ENCODE measurements at regions not wholly inside any gene's neighbourhood (a gene's known extent, or its start where the extent isn't known, plus 50 kb on each side); places are given as distances from the start of the nearest gene placed in this dataset.

- TF ChIP-seq EZH2 (IDR thresholded peaks at IDR 0.05; ENCODE audit: low read length, missing control alignments): no peak
- TF ChIP-seq, protein P1, sequence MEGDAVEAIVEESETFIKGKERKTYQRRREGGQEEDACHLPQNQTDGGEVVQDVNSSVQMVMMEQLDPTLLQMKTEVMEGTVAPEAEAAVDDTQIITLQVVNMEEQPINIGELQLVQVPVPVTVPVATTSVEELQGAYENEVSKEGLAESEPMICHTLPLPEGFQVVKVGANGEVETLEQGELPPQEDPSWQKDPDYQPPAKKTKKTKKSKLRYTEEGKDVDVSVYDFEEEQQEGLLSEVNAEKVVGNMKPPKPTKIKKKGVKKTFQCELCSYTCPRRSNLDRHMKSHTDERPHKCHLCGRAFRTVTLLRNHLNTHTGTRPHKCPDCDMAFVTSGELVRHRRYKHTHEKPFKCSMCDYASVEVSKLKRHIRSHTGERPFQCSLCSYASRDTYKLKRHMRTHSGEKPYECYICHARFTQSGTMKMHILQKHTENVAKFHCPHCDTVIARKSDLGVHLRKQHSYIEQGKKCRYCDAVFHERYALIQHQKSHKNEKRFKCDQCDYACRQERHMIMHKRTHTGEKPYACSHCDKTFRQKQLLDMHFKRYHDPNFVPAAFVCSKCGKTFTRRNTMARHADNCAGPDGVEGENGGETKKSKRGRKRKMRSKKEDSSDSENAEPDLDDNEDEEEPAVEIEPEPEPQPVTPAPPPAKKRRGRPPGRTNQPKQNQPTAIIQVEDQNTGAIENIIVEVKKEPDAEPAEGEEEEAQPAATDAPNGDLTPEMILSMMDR (conservative IDR thresholded peaks at IDR 0.05 in 1 of 2, IDR thresholded peaks at IDR 0.05 in 1 of 2; ENCODE audit: low read depth in 1 of 2, low read length in 2 of 2): no peak
Measured at GRCh38 chr5:143695941-143696340, 116.0 kb upstream of the HMHB1 start.

Data from fibroblast of lung (primary cell).